Muscle of arm (tissue), 1 donor: ENCODE measurements at regions not wholly inside any gene's neighbourhood (a gene's known extent, or its start where the extent isn't known, plus 50 kb on each side); places are given as distances from the start of the nearest gene placed in this dataset.
A peak's percentile ranks its signal among the peaks of the same experiment; 100 is the strongest.
"Not testable (repeated sequence)": the region's sequence is repeated elsewhere in the genome, so short reads cannot be mapped to it uniquely, and the experiment has no call there.

ENCODE experiments used
- DNase-seq: peaks from one replicate; pipeline ENCODE4 v3.0.0-alpha.2; 2013

DNA sequence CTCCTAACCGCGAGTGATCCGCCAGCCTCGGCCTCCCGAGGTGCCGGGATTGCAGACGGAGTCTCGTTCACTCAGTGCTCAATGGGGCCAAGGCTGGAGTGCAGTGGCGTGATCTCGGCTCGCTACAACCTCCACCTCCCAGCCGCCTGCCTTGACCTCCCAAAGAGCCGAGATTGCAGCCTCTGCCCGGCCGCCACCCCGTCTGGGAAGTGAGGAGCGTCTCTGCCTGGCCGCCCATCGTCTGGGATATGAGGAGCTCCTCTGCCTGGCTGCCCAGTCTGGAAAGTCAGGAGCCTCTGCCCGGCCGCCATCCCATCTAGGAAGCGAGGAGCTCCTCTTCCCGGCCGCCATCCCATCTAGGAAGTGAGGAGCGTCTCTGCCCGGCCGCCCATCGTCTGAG lies 58.8 kb upstream of the ANKRD30BL start:
- DNase-seq = not testable (repeated sequence)

DNA sequence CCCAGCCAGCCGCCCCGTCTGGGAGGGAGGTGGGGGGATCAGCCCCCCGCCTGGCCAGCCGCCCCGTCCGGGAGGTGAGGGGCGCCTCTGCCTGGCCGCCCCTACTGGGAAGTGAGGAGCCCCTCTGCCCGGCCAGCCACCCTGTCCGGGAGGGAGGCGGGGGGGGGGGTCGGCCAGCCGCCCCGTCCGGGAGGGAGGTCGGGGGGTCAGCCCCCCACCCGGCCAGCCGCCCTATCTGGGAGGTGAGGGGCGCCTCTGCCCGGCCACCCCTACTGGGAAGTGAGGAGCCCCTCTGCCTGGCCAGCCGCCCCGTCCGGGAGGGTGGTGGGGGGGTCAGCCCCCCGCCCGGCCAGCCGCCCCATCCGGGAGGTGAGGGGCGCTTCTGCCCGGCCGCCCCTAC lies 60.1 kb upstream of the ANKRD30BL start:
- not testable (repeated sequence) for DNase-seq

DNA sequence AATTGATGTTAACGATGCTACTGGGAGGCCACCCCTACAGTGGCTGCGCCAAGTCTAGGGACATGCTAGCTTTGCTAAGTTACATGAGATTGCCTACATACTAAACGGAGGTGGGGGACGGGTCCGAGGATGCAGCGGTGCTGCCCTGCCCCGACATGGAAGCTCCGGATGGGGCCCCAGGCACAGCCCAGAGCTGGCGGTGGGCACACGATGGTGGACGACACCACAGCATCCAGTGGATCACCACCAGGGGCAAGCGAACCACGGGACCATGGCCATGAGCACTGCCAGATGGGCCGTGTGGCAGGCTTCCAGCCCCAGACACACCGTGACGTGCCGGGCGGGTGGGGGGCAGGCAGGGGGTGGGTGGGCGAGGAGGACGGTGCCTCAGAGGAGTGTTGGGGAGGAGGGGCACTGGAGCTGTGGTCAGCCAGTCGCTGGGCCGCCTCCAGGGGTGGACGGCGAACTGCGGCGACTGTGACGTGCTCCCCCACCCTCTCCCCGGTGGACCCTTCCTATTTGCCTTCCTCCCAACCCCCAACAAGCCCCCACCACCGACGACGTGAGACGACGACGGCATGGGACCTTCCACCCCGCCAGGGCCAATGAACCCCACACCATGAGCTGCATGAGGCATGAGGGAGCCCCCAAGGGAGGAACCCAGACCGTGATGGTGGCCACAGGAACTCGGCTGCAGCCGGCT lies 90.6 kb upstream of the ANKRD30BL start:
- no peak for DNase-seq

DNA sequence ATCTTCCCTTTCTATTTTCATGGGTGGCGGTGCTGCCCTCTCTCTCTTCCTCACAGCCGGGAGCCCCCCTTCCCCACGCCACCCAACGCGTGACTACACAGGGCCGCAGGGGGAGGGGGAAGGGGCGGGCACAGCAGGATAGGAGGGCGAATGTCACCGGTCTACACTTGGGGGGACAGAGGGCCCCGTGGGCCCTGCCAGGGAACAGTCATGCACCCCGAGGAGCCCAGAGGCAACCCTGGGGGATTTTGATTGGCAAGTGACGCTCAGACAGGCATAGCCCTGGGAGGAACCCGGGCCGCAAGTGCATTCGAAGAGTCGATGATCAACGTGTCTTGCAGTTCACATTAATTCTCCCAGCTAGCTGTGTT lies 91.1 kb upstream of the ANKRD30BL start:
- no peak for DNase-seq

DNA sequence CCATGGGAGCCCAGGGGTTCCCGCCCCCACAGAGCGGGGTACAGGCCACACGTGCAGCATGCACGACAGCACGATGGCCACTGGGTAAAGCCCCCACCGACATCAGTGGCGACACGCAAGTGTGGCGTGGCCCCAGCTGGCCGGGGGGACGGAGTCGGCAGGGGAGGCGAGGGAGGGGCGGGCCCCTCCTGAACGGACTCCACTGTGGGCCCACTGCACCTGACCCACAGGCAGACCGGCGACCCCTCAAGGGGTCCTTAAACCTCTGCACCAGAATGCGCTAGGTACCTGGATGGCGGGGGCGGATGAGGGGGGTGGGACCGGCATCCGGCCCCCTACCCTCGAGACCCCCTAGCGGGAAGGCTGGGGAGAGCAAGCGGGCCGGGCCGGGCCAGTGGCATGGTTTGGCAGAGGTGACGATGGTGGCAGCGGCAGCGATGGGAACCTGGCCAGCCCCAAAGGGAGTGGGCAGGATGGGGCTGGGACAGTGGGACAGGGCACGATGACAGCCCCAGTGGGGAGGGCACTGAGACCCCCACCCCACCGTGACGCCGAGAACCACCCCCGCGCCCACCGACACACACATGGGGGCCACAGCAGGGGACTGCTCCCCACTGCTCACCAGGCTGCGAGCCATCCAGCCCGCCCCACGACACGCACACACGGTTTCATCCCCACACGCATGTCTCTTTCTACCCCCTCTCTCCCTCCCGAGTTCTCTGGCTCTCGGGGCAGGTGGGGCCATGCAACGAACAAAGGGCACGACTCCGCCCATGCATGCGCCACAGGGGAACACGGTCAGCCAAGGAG lies 91.9 kb upstream of the ANKRD30BL start:
- DNase-seq = no peak

DNA sequence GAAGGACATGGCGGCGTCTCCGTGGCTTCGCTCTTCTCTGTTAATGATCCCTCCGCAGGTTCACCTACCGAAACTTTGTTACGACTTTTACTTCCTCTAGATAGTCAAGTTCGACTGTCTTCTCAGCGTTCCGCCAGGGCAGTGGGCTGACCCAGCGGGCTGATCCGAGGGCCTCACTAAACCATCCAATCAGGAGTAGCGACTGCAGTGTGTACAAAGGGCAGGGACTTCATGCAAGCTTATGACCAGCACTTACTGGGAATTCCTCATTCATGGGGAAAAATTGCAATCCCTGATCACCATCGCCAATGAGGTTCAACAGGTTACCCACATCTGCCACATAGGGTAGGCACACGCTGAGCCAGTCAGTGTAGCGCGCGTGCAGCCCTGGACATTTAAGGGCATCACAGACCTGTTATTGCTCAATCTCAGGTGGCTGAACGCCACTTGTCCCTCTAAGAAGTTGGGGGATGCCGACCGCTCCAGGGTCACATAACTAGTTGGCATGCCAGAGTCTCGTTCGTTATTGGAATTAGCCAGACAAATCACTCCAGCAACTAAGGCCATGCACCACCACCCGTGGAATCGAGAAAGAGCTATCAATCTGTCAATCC lies 92.7 kb upstream of the ANKRD30BL start:
- DNase-seq = not testable (repeated sequence)

DNA sequence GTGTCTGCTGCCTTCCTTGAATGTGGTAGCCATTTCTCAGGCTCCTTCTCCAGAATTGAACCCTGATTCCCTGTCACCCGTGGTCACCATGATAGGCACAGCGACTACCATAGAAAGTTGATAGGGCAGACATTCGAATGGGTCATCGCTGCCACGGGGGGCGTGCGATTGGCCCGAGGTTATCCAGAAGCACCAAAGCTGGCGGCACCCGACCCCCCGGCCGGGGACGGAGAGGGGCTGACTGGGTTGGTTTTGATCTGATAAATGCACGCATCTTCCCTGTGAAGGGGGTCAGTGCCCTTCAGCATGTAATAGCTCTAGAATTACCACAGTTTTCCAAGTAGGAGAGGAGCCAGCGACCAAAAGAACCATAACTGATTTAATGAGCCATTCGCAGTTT lies 94.0 kb upstream of the ANKRD30BL start:
- no peak for DNase-seq

DNA sequence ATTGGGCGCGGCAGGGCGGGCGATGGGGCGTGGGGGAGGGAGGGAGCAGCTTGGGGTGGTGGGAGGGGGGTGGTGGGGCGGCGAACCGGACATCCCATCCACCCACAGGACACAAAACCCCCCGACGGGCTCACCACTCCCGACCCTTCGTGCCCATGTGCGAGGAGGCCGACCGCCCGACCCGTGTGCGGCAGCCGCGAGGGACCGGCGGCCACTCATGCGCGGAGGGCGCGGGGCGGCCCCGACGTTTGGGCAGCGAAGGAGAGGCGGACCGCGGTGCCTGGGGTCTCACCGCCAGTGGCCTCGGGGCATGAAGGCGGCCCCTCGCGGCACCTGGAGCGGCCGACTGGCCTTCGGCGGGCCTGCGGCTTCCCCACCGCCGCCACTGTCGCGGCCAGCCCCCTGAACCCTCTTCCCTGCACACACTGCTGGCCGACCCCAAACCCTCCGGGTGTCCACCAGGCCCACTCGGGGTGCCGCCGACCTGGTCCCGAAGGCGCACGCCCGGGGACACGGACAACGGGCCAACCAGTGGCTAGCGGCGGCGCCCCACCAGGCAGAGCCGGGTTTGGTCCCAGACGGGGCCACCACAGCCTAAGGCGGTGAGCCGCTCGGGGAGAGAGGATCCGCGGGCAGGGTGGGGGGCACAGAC lies 94.6 kb upstream of the ANKRD30BL start:
- DNase-seq = no peak

DNA sequence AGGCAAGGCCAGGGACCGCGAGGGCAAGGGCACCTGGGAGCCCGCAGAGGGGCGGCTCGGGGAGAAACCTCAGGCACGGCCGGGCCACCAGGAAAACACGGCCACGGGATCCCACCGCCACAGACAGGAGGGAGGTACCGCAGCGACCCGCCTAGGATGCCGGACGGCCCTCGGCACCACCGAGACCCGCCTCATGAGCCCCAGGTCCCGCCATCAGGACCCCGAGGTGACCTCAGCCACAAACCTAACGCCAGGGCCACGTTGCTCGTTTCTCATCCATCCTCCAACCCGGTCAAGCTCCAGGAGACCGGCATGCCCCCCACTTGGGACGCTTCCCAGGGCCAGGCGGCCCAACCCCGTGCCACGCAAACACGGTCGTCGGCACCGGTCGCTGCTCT lies 95.2 kb upstream of the ANKRD30BL start:
- not testable (repeated sequence) for DNase-seq

DNA sequence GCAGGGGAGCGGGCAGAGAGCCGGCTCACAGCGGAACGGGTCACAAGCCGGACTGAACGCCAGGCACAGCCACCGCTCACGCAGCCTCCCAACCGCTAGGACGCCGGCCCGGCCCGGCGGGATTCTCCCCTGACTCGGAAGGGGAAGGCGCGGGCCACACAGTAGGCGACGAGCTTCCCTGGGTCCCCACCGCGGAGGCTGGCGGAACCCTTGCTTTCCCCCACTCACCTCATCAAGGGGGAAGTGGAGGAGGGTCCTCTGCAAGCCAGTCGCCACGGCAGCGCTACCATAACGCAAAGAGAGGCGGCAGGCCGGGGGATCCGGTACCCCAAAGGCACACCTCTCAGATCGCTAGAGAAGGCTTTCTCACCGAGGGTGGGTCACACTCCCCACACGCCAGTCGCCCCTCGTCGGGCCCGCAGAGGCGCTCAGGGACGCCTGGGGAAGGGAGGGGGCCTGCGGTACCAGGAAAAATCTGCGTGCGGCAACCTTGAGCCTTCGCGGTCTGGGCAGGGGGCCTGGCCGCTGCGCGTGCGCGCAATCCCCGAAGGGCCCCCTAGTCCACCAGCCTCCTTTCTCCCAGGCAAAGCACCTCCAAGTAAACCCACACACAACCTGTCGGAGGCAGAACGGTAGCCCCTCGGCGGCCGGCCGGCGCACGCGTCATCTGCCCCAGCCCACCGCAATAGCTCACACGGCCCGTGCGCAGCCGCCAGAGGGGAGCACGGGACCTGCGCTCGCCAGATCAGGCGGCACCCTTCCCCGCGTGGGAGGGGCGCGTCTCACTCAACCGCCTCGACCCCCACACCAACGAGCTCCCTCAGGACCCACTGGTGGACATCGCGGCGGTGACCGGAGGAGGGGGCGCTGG lies 95.8 kb upstream of the ANKRD30BL start:
- DNase-seq = not testable (repeated sequence)

DNA sequence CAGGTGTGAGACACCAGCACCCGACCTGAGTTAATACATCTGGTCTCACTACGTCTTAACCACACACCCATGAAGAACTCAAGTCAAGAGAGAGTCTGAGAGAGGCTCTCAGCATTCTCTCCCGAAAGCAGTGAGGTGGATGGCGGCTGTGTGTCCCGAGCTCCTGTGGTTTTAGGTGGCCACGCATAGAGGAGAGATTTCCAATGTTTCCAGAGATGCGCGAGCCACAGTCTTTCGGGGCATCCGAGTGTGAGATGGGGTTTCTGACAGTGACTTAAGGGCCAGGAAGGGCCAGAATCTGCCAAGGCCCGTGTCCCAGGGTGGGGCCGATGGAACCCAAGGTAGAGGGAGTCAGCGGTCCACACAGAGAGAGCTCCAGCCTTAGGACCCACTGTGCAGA lies 97.5 kb upstream of the ANKRD30BL start:
- not testable (repeated sequence) for DNase-seq

DNA sequence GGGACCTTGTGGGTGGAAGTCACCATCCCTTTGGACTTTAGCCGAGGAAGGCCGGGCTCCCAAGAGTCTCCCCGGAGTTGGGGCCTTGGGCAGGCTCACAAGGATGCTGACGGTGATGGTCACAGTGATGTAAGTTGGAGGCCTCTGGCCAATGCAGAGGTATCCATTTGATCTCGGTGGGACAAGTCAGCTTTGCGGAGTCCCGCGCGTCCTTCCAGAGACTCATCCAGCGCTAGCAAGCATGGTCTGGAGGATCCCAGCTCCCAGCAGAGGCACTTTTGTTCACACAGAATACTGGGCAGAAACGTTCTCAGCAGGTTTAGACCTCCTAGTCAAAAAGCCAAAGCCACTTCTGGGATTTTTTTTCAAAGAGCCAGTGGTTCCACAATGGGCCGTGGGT lies 103.8 kb upstream of the ANKRD30BL start:
- not testable (repeated sequence) for DNase-seq

DNA sequence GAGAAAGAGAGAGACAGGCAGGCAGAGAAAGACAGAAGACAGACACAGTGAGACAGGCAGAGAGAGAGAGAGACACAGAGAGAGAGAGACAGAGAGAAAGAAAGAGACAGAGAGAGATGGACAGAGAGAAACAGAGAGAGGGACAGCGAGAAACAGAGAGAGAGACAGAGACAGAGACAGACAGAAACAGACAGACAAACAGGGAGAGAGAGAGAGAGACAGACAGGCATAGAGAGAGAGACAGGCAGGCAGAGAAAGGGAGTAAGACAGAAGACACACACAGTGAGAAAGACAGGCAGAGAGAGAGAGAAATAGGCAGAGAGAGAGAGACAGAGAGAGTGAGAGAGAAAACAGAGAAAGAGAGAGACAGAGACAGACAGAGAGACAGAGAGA lies 105.3 kb upstream of the ANKRD30BL start:
- DNase-seq = no peak

DNA sequence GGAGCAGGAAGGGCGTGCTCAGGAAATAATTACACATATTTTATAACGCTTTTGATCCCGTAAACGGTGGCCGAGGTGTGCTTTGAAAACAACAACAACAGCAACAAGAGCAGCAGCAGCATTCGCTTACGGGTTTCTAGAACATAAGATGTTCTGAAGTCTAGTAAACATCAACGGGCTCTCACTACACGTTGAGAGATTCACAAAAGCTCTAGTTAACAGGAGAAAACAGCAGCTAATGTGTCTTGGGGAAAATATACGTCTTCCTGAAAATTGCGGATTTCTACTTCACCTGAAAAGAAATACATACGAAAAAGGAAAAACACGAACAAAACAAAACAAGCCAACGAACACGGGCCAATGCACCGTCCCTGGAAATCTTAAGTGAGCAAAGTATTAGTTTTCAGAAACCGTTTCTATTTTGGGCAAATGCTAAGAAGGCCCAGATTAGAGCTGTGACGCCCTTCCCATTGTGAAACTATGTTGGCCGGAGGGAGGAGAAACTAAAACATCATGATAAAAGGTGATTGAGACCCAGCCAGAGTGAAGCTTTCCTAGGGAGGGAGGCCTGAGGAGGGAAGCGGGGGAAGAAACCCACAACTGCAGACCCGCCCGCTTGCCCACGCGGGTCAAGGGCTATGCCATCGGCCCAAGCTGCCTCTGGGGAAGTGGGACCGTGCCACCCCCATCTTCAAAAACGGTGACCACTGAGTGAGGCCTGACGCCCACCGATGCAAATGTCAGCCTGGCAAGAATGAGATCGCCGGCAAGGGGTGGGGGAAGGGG lies 105.9 kb upstream of the ANKRD30BL start:
- DNase-seq = peak; percentile 30

DNA sequence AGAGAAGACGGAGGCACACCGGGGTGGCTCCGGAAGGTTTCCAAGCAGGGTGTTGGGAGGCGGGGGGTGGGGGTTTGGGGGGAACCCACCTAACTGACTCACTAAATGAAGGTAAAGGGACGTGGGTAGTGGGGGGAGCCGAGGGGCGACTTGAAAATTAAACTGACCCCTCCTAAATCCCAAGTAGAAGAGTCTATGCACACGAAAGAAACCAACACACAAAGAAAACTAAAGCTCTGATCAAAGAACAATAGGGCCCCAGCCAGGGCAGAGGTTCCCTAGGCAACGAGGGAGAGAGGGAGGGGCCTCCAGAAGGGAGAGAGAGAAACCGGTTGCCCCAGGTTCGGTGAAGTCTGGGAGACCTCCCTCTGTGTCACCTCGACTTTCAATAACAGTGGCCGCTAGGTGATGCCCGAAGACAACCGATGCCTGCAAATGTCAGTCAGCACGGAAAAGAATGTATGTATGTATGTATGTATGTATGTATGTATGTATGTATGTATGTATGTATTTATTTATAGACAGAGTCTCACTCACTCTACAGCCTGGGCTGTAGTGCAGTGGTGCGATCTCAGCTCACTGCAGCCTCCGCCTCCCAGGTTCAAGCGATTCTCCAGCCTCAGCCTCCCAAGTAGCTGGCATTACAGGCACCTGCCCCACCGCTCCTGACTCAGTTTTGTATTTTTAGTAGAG lies 106.7 kb upstream of the ANKRD30BL start:
- peak; percentile 23 for DNase-seq

DNA sequence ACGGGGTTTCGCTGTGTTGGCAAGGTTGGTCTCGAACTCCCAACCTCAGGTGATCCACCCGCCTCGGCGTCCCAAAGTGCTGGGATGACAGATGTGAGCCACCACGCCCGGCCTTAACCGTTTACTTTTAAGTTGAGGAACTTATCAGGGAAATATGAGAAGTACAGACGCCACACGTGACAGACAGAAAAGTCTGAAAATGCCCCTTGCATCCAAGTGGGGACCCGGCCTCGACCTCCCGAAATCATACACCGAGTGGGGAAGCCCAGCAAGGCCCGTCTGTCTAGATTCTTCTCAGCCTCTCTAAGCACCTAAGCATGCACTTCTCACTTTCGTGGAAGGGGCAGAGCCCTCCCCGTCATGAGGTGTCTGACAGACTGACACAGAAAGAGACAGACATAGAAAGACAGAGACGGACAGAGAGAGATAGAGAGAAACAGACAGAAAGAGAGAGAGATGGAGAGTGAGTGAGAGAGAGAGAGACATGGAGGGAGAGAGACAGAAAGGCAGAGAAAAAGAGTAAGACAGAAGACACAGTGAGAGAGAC lies 107.3 kb upstream of the ANKRD30BL start:
- DNase-seq = no peak

DNA sequence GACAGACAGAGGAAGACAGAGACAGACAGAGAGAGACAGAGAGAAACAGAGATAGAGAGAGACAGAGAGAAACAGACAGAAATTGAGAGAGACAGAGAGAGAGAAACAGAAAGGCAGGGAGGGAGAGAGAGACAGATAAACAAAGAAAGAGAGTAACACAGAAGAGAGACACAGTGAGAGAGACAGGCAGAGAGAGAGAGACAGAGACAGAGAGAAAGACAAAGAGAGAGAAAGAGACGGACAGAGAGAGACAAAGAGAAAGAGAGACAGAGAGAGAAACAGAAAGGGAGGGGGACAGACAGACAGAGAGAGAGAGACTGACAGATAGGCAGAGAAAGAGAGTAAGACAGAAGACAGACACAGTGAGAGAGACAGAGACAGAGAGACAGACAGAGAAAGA lies 108.5 kb upstream of the ANKRD30BL start:
- no peak for DNase-seq

DNA sequence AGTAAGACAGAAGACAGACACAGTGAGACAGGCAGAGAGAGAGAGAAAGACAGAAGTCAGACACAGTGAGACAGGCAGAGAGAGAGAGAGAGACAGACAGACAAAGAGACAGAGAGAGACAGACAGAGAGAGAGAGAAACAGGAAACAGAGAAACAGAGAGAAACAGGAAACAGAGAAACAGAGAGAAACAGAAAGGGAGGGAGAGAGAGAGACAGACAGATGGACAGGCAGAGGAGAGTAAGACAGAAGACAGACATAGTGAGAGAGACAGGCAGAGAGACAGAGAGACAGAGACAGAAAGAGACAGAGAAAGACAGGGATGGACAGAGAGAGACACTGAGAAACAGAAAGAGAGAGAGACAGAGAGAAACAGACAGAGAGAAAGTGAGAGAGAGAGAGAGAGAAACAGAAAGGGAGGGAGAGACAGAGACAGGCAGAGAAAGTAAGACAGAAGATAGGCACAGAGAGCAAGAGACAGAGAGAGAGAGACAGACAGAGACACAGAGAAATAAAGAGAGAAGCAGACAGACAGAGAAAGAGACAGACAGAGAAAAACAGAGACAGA lies 109.3 kb upstream of the ANKRD30BL start:
- DNase-seq = no peak

DNA sequence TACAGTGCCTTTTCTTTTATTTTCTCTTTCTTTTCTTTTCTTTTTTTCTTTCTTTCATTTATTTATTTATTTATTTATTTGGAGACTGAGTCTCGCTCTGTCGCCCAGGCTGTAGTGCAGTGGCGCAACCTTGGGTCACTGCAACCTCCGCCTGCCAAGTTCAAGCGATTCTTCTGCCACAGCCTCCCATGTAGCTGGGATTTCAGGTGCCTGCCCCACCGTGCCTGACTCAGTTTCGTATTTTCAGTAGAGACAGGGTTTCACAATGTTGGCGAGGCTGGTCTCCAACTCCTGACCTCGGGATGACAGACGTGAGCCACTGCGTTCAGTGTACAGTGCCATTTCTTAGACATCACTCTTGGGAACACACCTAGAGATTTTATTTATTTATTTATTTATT lies 110.0 kb upstream of the ANKRD30BL start:
- DNase-seq = not testable (repeated sequence)
